Esophagus muscularis mucosa (tissue), 4 donors: ENCODE measurements at regions not wholly inside any gene's neighbourhood (a gene's known extent, or its start where the extent isn't known, plus 50 kb on each side); places are given as distances from the start of the nearest gene placed in this dataset.
A peak's percentile ranks its signal among the peaks of the same experiment; 100 is the strongest.

ENCODE experiments used
- DNase-seq: peaks from one replicate; pipeline ENCODE4 v3.0.0-alpha.2; 2017; ENCODE audit errors: extremely low spot score
- H3K27ac ChIP-seq, 4 donors: fragments of 200-600 bp; sonication (generic); replicated peaks in 1 of 4; 1 replicate in 3 of 4; 2 replicates in 1 of 4; pipeline ENCODE4 v1.5.1; 2016 to 2019; ENCODE audit warnings: mild to moderate bottlenecking in 1 of 4
- H3K27me3 ChIP-seq, 4 donors: fragments of 200-600 bp; sonication (generic); one replicate each; pipeline versions ENCODE4 v1.5.1 to v1.6.0; 2016 to 2019
- H3K36me3 ChIP-seq, 4 donors: fragments of 200-600 bp; sonication (generic); one replicate each; pipeline ENCODE4 v1.5.1; 2016 to 2019
- H3K4me1 ChIP-seq, 4 donors: fragments of 200-600 bp; sonication (generic); one replicate each; pipeline ENCODE4 v1.5.1; 2016 to 2019
- H3K4me3 ChIP-seq, 4 donors: fragments of 200-600 bp; sonication (generic); 1 replicate in 2 of 4; 2 replicates in 2 of 4; pipeline ENCODE4 v1.5.1; 2016 to 2019; ENCODE audit warnings: mild to moderate bottlenecking in 4 of 4, moderate library complexity in 1 of 4
- H3K9me3 ChIP-seq, 4 donors: fragments of 200-600 bp; sonication (generic); 1 replicate in 3 of 4; 2 replicates in 1 of 4; pipeline ENCODE4 v1.5.1; 2016 to 2019
- CTCF ChIP-seq, 3 experiments: fragments of 200-600 bp in 2 of 3; fragments of 450-650 bp in 1 of 3; sonication (generic) in 2 of 3; IDR thresholded peaks; one replicate each; pipeline ENCODE4 v1.5.1; 2017 to 2019; ENCODE audit warnings: antibody characterized with exemption in 3 of 3, mild to moderate bottlenecking in 2 of 3, moderate library complexity in 1 of 3
- EP300 ChIP-seq: sonication (generic); formaldehyde crosslinking; IDR thresholded peaks from one replicate; pipeline ENCODE4 v1.6.1; 2017; ENCODE audit warnings: antibody characterized with exemption
- POLR2A ChIP-seq: fragments of 450-650 bp; IDR thresholded peaks from one replicate; pipeline ENCODE4 v1.6.1; 2017; ENCODE audit warnings: antibody characterized with exemption, moderate library complexity, mild to moderate bottlenecking, low read depth
- POLR2AphosphoS5 ChIP-seq, 2 donors: sonication (generic); formaldehyde crosslinking; IDR thresholded peaks; one replicate each; pipeline ENCODE4 v1.6.1; 2017; ENCODE audit warnings: antibody characterized with exemption in 2 of 2
- WGBS: methylation state at CpG from one replicate; pipeline ENCODE4 v1.1.5; 2018; 5-methylcytosine and 5-hydroxymethylcytosine counted together
- intact Hi-C: fragments of 100-400 bp; cut with DNase I; formaldehyde crosslinking; loops from one replicate; pipeline ENCODE4 v1.15.1; 2023

- H3K9me3 ChIP-seq: no peaks in the 10 kb centered on the region
- no peak for DNase-seq
- no peaks in the 10 kb centered on the region for H3K36me3 ChIP-seq
- no peak overlapping the region for H3K4me3 ChIP-seq
- intact Hi-C loops: no loop called here
- H3K27ac ChIP-seq: no peak overlapping the region
- WGBS: 91% methylated on average over 2 of the region's 2 CpGs
- TF ChIP-seq CTCF (IDR thresholded peaks at IDR 0.05) (no peak), POLR2A (no peak), EP300 (no peak), POLR2AphosphoS5 (IDR thresholded peaks at IDR 0.05) (no peak)
- H3K4me1 ChIP-seq: peaks cover 0 to 16% (median 14%) of the 10 kb centered on the region in 4 donors
- H3K27me3 ChIP-seq: no peaks in the 10 kb centered on the region
Observed at GRCh38 chr12:66984077-66984476, 285.1 kb upstream of the CAND1 start.

GRCh38 chr12:66984962-66985361 is 284.2 kb upstream of the CAND1 start:
- DNase-seq: no peak

GRCh38 chr12:66999141-66999540 is 270.0 kb upstream of the CAND1 start:
- intact Hi-C loops: no loop called here
- Histone ChIP-seq H3K27ac (no peak overlapping the region), H3K4me3 (no peak overlapping the region), H3K27me3 (no peaks in the 10 kb centered on the region), H3K4me1 (peaks cover 0 to 25% (median 22%) of the 10 kb centered on the region in 4 donors), H3K36me3 (no peaks in the 10 kb centered on the region), H3K9me3 (no peaks in the 10 kb centered on the region)
- DNase-seq: no peak
- TF ChIP-seq POLR2A (no peak), EP300 (no peak), CTCF (IDR thresholded peaks at IDR 0.05) (no peak), POLR2AphosphoS5 (IDR thresholded peaks at IDR 0.05) (no peak)
- WGBS: 85% methylated on average over 1 of the region's 1 CpG

More at GRCh38 chr12:66984962-66985361, 284.2 kb upstream of the CAND1 start:
- WGBS: 66% methylated on average over 3 of the region's 3 CpGs
- no peaks in the 10 kb centered on the region for H3K9me3 ChIP-seq
- intact Hi-C loops: no loop called here
- peak overlapping the region in 1 of 4 donors; percentile 5 for H3K27ac ChIP-seq
- H3K4me1 ChIP-seq: peaks cover 0 to 24% (median 22%) of the 10 kb centered on the region in 4 donors
- no peak overlapping the region for H3K4me3 ChIP-seq
- no peaks in the 10 kb centered on the region for H3K36me3 ChIP-seq
- TF ChIP-seq EP300 (no peak), CTCF (IDR thresholded peaks at IDR 0.05) (no peak), POLR2A (no peak), POLR2AphosphoS5 (IDR thresholded peaks at IDR 0.05) (no peak)
- no peaks in the 10 kb centered on the region for H3K27me3 ChIP-seq

- Histone ChIP-seq H3K9me3 (no peaks in the 10 kb centered on the region), H3K4me1 (peaks cover 0 to 25% (median 22%) of the 10 kb centered on the region in 4 donors), H3K4me3 (no peak overlapping the region), H3K36me3 (no peaks in the 10 kb centered on the region), H3K27me3 (no peaks in the 10 kb centered on the region), H3K27ac (peak overlapping the region in 1 of 4 donors; percentile 16)
- TF ChIP-seq POLR2AphosphoS5 (IDR thresholded peaks at IDR 0.05) (no peak), EP300 (no peak), CTCF (IDR thresholded peaks at IDR 0.05) (no peak), POLR2A (no peak)
- 26% methylated on average over 2 of the region's 2 CpGs for WGBS
- DNase-seq: no peak
- intact Hi-C loops: no loop called here
Observed at GRCh38 chr12:67001251-67001650, 267.9 kb upstream of the CAND1 start.

GRCh38 chr12:67002720-67003119 is 266.4 kb upstream of the CAND1 start:
- DNase-seq: no peak
- 44% methylated on average over 2 of the region's 2 CpGs for WGBS
- Histone ChIP-seq H3K27me3 (no peaks in the 10 kb centered on the region), H3K4me1 (peaks cover 0 to 25% (median 22%) of the 10 kb centered on the region in 4 donors), H3K4me3 (no peak overlapping the region), H3K27ac (no peak overlapping the region), H3K36me3 (no peaks in the 10 kb centered on the region), H3K9me3 (no peaks in the 10 kb centered on the region)
- intact Hi-C loops: no loop called here
- no peak for TF ChIP-seq POLR2AphosphoS5 (IDR thresholded peaks at IDR 0.05)
- TF ChIP-seq EP300: no peak
- TF ChIP-seq POLR2A: no peak
- TF ChIP-seq CTCF (IDR thresholded peaks at IDR 0.05): no peak
